Type B pancreatic cell (in vitro differentiated cells): ENCODE measurements at regions not wholly inside any gene's neighbourhood (a gene's known extent, or its start where the extent isn't known, plus 50 kb on each side); places are given as distances from the start of the nearest gene placed in this dataset.

Source experiments
- DNase-seq: peaks from one replicate; pipeline ENCODE4 v3.0.0; 2021; ENCODE audit warnings: mixed read lengths; ENCODE audit not compliant: unreplicated experiment; ENCODE audit errors: extremely low spot score
- H3K27ac Mint-ChIP-seq: 2 replicates; pipeline ENCODE4 v1.8.0; 2021; ENCODE audit warnings: mild to moderate bottlenecking, mixed read lengths
- H3K27me3 Mint-ChIP-seq: 2 replicates; pipeline ENCODE4 v1.8.0; 2021; ENCODE audit warnings: mixed read lengths
- H3K36me3 Mint-ChIP-seq: 2 replicates; pipeline ENCODE4 v1.8.0; 2021; ENCODE audit warnings: mixed read lengths
- H3K4me1 Mint-ChIP-seq: one replicate; pipeline ENCODE4 v1.8.0; 2021; ENCODE audit warnings: mixed read lengths; ENCODE audit not compliant: unreplicated experiment
- H3K4me3 Mint-ChIP-seq: 2 replicates; pipeline ENCODE4 v1.8.0; 2021; ENCODE audit warnings: mild to moderate bottlenecking, mixed read lengths
- H3K9me3 Mint-ChIP-seq: 2 replicates; pipeline ENCODE4 v1.8.0; 2021; ENCODE audit warnings: mixed read lengths
- CTCF ChIP-seq: fragments of 200-600 bp; sonication (generic); conservative IDR thresholded peaks from 2 replicates; pipeline ENCODE4 v1.5.0; 2021; ENCODE audit warnings: antibody characterized with exemption, mild to moderate bottlenecking

GRCh38 chr12:69167648-69168165 is 71.7 kb upstream of the CPSF6 start:
- no peak overlapping the region for H3K4me3 Mint-ChIP-seq
- TF ChIP-seq CTCF: no peak
- peak; percentile 8 for DNase-seq
- no peak overlapping the region for H3K27ac Mint-ChIP-seq
- no peaks in the 10 kb centered on the region for H3K36me3 Mint-ChIP-seq
- H3K4me1 Mint-ChIP-seq: peaks cover 15% of the 10 kb centered on the region
- no peaks in the 10 kb centered on the region for H3K9me3 Mint-ChIP-seq
- no peaks in the 10 kb centered on the region for H3K27me3 Mint-ChIP-seq

- TF ChIP-seq CTCF: no peak
- Mint-ChIP-seq H3K36me3 (no peaks in the 10 kb centered on the region), H3K9me3 (no peaks in the 10 kb centered on the region), H3K4me3 (no peak overlapping the region), H3K27me3 (no peaks in the 10 kb centered on the region), H3K4me1 (peaks cover 15% of the 10 kb centered on the region), H3K27ac (no peak overlapping the region)
- peak; percentile 4 for DNase-seq
Measured at GRCh38 chr12:69168363-69168762, 71.0 kb upstream of the CPSF6 start.

- H3K27ac Mint-ChIP-seq: no peak overlapping the region
- H3K4me3 Mint-ChIP-seq: no peak overlapping the region
- no peaks in the 10 kb centered on the region for H3K27me3 Mint-ChIP-seq
- no peak for TF ChIP-seq CTCF
- DNase-seq: peak; percentile 22
- no peaks in the 10 kb centered on the region for H3K36me3 Mint-ChIP-seq
- H3K9me3 Mint-ChIP-seq: no peaks in the 10 kb centered on the region
- peaks cover 15% of the 10 kb centered on the region for H3K4me1 Mint-ChIP-seq
Measured at GRCh38 chr12:69168828-69169227, 70.5 kb upstream of the CPSF6 start.

- Mint-ChIP-seq H3K4me3 (no peak overlapping the region), H3K4me1 (peaks cover 15% of the 10 kb centered on the region), H3K9me3 (no peaks in the 10 kb centered on the region), H3K27me3 (no peaks in the 10 kb centered on the region), H3K36me3 (no peaks in the 10 kb centered on the region), H3K27ac (no peak overlapping the region)
- TF ChIP-seq CTCF: no peak
- DNase-seq: no peak
Measured at GRCh38 chr12:69170293-69170692, 69.1 kb upstream of the CPSF6 start.

GRCh38 chr12:69171881-69172280 is 67.5 kb upstream of the CPSF6 start:
- no peak overlapping the region for H3K4me3 Mint-ChIP-seq
- no peak overlapping the region for H3K27ac Mint-ChIP-seq
- H3K27me3 Mint-ChIP-seq: no peaks in the 10 kb centered on the region
- TF ChIP-seq CTCF: no peak
- peaks cover 8% of the 10 kb centered on the region for H3K9me3 Mint-ChIP-seq
- H3K36me3 Mint-ChIP-seq: no peaks in the 10 kb centered on the region
- no peak for DNase-seq
- H3K4me1 Mint-ChIP-seq: peaks cover 15% of the 10 kb centered on the region

GRCh38 chr12:69172491-69172890 is 66.9 kb upstream of the CPSF6 start:
- Mint-ChIP-seq H3K4me3 (no peak overlapping the region), H3K9me3 (peaks cover 8% of the 10 kb centered on the region), H3K27me3 (no peaks in the 10 kb centered on the region), H3K36me3 (no peaks in the 10 kb centered on the region), H3K4me1 (peaks cover 14% of the 10 kb centered on the region), H3K27ac (no peak overlapping the region)
- TF ChIP-seq CTCF: no peak
- no peak for DNase-seq
